ENCODE measurements at regions not wholly inside any gene's neighbourhood (a gene's known extent, or its start where the extent isn't known, plus 50 kb on each side); places are given as distances from the start of the nearest gene placed in this dataset.

DNA sequence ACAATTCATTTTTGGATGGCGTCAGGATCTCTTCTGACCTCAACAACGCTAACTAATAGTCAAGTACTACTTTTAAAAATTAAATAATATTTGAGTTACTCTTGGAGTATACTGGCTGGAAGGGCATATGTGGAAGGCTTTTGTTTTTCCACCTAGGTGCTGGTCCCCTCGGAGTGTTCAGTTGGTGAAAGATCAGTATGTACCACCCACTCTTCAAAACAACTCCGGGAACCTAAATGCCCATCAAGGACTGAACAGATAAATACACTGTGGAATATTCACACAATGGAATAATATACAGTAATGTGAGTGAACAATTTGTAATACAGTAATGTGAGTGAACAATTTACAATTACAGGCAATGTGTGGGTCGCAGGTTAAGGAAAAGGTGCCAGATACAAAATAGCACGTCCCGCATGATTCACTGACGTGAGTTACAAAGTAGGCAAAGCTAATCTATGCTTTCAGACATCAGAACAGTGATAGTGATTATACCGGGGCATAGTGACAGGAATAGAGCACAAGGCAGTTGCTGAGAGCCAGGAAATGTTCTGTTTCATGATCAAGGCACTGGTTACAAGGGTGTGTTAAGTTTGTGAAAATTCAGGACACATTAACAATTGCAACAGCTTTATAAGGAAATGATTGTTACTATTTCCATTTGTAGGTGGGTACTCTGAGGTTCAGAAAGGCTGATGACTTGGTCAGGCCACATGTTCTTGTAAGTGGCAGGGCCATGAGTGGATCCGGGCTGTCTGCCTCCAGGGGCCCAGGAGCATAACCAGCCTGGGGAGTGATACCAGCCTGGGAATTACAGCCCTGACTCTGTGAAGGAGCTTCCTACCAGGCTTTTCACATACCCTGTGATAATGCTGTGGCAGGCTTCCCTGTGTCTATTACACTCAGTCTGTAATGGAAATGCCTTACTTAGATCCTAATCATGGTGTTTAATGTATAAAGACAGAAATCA lies 59.3 kb upstream of the ABCD3 start:
- TF ChIP-seq, protein P1, sequence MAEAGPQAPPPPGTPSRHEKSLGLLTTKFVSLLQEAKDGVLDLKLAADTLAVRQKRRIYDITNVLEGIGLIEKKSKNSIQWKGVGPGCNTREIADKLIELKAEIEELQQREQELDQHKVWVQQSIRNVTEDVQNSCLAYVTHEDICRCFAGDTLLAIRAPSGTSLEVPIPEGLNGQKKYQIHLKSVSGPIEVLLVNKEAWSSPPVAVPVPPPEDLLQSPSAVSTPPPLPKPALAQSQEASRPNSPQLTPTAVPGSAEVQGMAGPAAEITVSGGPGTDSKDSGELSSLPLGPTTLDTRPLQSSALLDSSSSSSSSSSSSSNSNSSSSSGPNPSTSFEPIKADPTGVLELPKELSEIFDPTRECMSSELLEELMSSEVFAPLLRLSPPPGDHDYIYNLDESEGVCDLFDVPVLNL (CRISPR knock-in tag; IDR thresholded peaks at IDR 0.05; ENCODE audit: borderline replicate concordance, low read depth) = no peak
- TF ChIP-seq, protein P2, sequence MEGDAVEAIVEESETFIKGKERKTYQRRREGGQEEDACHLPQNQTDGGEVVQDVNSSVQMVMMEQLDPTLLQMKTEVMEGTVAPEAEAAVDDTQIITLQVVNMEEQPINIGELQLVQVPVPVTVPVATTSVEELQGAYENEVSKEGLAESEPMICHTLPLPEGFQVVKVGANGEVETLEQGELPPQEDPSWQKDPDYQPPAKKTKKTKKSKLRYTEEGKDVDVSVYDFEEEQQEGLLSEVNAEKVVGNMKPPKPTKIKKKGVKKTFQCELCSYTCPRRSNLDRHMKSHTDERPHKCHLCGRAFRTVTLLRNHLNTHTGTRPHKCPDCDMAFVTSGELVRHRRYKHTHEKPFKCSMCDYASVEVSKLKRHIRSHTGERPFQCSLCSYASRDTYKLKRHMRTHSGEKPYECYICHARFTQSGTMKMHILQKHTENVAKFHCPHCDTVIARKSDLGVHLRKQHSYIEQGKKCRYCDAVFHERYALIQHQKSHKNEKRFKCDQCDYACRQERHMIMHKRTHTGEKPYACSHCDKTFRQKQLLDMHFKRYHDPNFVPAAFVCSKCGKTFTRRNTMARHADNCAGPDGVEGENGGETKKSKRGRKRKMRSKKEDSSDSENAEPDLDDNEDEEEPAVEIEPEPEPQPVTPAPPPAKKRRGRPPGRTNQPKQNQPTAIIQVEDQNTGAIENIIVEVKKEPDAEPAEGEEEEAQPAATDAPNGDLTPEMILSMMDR (IDR thresholded peaks at IDR 0.05) = no peak
- TF ChIP-seq, protein P3, sequence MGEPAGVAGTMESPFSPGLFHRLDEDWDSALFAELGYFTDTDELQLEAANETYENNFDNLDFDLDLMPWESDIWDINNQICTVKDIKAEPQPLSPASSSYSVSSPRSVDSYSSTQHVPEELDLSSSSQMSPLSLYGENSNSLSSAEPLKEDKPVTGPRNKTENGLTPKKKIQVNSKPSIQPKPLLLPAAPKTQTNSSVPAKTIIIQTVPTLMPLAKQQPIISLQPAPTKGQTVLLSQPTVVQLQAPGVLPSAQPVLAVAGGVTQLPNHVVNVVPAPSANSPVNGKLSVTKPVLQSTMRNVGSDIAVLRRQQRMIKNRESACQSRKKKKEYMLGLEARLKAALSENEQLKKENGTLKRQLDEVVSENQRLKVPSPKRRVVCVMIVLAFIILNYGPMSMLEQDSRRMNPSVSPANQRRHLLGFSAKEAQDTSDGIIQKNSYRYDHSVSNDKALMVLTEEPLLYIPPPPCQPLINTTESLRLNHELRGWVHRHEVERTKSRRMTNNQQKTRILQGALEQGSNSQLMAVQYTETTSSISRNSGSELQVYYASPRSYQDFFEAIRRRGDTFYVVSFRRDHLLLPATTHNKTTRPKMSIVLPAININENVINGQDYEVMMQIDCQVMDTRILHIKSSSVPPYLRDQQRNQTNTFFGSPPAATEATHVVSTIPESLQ (CRISPR knock-in tag; IDR thresholded peaks at IDR 0.05) = no peak
- TF ChIP-seq MXD4 (CRISPR knock-in tag; IDR thresholded peaks at IDR 0.05; ENCODE audit: borderline replicate concordance) = no peak
- no peak for TF ChIP-seq ZNF121 (CRISPR knock-in tag; IDR thresholded peaks at IDR 0.05)
